HFFc6 (cell line): ENCODE measurements at regions not wholly inside any gene's neighbourhood (a gene's known extent, or its start where the extent isn't known, plus 50 kb on each side); places are given as distances from the start of the nearest gene placed in this dataset.

Experiments
- DNase-seq: peaks from one replicate; pipeline ENCODE4 v3.0.0-alpha.2; 2018
- H3K27ac Mint-ChIP-seq: 2 replicates; pipeline ENCODE4 v1.8.0; 2020; ENCODE audit warnings: mild to moderate bottlenecking, mixed read lengths
- H3K27me3 Mint-ChIP-seq: 2 replicates; pipeline ENCODE4 v1.8.0; 2021; ENCODE audit warnings: mild to moderate bottlenecking, moderate library complexity, mixed read lengths; ENCODE audit not compliant: insufficient read depth
- H3K36me3 Mint-ChIP-seq: 2 replicates; pipeline ENCODE4 v1.8.0; 2021; ENCODE audit warnings: low read depth, mixed read lengths
- H3K4me1 Mint-ChIP-seq: 2 replicates; pipeline ENCODE4 v1.8.0; 2020; ENCODE audit warnings: low read depth, mixed read lengths
- H3K4me3 Mint-ChIP-seq: 2 replicates; pipeline ENCODE4 v1.8.0; 2020; ENCODE audit warnings: mild to moderate bottlenecking, moderate library complexity, mixed read lengths
- H3K9me3 Mint-ChIP-seq: 2 replicates; pipeline ENCODE4 v1.8.0; 2020; ENCODE audit warnings: mild to moderate bottlenecking, mixed read lengths
- TF ChIP-seq, protein P1 (sequence below): fragments of 200-600 bp; sonication (generic); IDR thresholded peaks from 2 replicates; pipeline ENCODE4 v1.5.0; 2021; ENCODE audit warnings: antibody characterized with exemption, mild to moderate bottlenecking

GRCh38 chr2:221810245-221810644 is 238.1 kb upstream of the EPHA4 start:
- DNase-seq: no peak
- H3K4me1 Mint-ChIP-seq: no peaks in the 10 kb centered on the region
- H3K27me3 Mint-ChIP-seq: no peaks in the 10 kb centered on the region; the same call in 1 of the 2 replicates
- H3K27ac Mint-ChIP-seq: no peak overlapping the region
- H3K9me3 Mint-ChIP-seq: peaks cover 42% of the 10 kb centered on the region
- no peak overlapping the region for H3K4me3 Mint-ChIP-seq
- TF ChIP-seq, protein P1, sequence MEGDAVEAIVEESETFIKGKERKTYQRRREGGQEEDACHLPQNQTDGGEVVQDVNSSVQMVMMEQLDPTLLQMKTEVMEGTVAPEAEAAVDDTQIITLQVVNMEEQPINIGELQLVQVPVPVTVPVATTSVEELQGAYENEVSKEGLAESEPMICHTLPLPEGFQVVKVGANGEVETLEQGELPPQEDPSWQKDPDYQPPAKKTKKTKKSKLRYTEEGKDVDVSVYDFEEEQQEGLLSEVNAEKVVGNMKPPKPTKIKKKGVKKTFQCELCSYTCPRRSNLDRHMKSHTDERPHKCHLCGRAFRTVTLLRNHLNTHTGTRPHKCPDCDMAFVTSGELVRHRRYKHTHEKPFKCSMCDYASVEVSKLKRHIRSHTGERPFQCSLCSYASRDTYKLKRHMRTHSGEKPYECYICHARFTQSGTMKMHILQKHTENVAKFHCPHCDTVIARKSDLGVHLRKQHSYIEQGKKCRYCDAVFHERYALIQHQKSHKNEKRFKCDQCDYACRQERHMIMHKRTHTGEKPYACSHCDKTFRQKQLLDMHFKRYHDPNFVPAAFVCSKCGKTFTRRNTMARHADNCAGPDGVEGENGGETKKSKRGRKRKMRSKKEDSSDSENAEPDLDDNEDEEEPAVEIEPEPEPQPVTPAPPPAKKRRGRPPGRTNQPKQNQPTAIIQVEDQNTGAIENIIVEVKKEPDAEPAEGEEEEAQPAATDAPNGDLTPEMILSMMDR: no peak
- H3K36me3 Mint-ChIP-seq: no peaks in the 10 kb centered on the region; the same call in 1 of the 2 replicates

DNA sequence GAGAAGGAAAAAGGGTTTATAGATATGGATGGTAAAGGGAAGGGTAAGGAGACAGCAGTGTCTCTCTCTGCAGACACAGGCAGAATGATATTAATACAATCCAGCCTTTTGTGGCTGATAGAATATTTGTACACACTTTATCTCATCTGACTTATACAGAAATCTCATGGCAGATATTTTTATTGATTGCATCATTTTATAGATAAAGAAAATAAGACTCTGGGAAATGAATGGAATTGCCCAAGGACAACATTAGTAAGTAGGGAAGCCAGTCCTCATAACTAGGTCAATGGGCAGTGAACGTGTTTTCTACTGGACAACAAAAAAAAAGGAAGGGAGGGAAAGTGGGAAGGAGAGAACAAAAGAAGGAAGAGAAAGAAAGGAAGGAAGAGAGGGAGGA is 236.4 kb upstream of the EPHA4 start:
- H3K4me1 Mint-ChIP-seq: no peaks in the 10 kb centered on the region

GRCh38 chr2:221807706-221808105 is 235.6 kb upstream of the EPHA4 start:
- Mint-ChIP-seq H3K36me3 (0 out of 2 replicates have a peak, but pooled peaks cover 5% of the 10 kb centered on the region), H3K4me3 (no peak overlapping the region), H3K9me3 (peaks cover 35% of the 10 kb centered on the region), H3K27me3 (peaks cover 1% of the 10 kb centered on the region; the same call in 1 of the 2 replicates), H3K4me1 (no peaks in the 10 kb centered on the region), H3K27ac (no peak overlapping the region)
- no peak for DNase-seq
- TF ChIP-seq, protein P1: no peak

More for the DNA sequence above, 236.4 kb upstream of the EPHA4 start:
- Mint-ChIP-seq H3K27me3 (peaks cover 1% of the 10 kb centered on the region; the same call in 1 of the 2 replicates), H3K36me3 (0 out of 2 replicates have a peak, but pooled peaks cover 5% of the 10 kb centered on the region), H3K27ac (no peak overlapping the region), H3K4me3 (no peak overlapping the region), H3K9me3 (peaks cover 32% of the 10 kb centered on the region)
- DNase-seq: no peak
- TF ChIP-seq, protein P1: no peak

- DNase-seq: no peak
- TF ChIP-seq, protein P1: no peak
- Mint-ChIP-seq H3K36me3 (0 out of 2 replicates have a peak, but pooled peaks cover 5% of the 10 kb centered on the region), H3K9me3 (peaks cover 53% of the 10 kb centered on the region), H3K27ac (no peak overlapping the region), H3K4me3 (no peak overlapping the region), H3K27me3 (peaks cover 1% of the 10 kb centered on the region; the same call in 1 of the 2 replicates), H3K4me1 (no peaks in the 10 kb centered on the region)
These were observed 230.0 kb upstream of the EPHA4 start for GRCh38 chr2:221802089-221802488.

DNA sequence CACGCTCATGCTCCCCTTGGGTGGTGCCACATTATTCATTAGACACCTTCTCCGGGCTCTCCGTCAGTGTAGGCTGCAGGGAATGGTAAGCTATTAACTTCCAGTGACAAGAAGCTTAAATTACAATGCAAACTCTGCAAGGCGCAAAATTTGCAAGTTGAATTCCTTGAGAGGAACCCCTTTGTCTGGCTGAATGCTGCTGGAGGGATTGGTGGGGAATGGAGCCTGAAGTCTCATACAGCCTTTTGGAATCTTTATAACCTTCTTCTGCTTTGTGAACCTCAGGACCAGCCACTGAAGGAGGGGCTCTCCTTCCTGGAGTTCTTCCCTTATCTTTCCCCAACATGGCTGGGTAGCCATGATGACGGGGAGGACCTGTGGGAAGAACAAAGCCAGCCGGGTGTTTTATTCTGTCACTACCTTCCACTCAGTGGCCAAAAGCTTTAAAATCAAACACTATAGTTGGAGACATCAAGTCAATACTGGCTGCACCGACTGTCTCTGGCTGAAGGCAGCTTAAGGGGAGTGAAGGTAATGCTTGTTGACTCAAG is 220.9 kb upstream of the EPHA4 start:
- no peak overlapping the region for H3K27ac Mint-ChIP-seq

More for the DNA sequence above, 220.9 kb upstream of the EPHA4 start:
- peaks cover 27% of the 10 kb centered on the region for H3K9me3 Mint-ChIP-seq
- DNase-seq: no peak
- no peaks in the 10 kb centered on the region for H3K36me3 Mint-ChIP-seq
- no peaks in the 10 kb centered on the region for H3K27me3 Mint-ChIP-seq
- H3K4me3 Mint-ChIP-seq: no peak overlapping the region
- H3K4me1 Mint-ChIP-seq: no peaks in the 10 kb centered on the region
- TF ChIP-seq, protein P1: no peak
